ENCODE measurements at regions not wholly inside any gene's neighbourhood (a gene's known extent, or its start where the extent isn't known, plus 50 kb on each side); places are given as distances from the start of the nearest gene placed in this dataset.
A peak's percentile ranks its signal among the peaks of the same experiment; 100 is the strongest.

DNA sequence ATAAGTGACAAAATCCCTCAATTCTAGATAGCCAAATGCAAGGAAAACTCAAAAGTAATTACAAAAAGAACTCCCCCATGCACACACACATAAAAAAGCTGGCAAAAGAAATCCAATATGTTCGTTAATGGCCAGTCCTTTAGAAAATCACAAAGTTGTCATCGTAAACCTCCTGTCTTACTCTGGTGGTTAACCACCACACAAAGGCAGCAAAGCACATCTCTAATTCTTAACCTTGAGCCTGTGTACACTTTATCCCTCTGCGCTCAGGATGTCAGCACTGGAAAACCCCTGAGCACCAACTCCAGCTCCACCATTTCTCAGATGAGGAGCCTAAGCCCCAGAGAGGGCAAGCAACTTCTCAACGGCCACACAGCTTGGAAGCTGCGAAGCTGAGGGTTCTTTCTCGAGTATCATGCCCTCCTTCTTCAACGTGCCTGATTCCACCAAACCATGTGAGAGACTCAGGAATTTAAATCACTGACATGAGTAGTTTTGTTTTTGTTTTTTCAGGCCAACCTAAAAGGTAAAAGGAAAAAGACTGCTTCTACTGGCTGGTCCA, 72.5 kb downstream of the C16orf95 start:
- ATAC-seq (no peak), DNase-seq (no peak)
- TF ChIP-seq, protein P1, sequence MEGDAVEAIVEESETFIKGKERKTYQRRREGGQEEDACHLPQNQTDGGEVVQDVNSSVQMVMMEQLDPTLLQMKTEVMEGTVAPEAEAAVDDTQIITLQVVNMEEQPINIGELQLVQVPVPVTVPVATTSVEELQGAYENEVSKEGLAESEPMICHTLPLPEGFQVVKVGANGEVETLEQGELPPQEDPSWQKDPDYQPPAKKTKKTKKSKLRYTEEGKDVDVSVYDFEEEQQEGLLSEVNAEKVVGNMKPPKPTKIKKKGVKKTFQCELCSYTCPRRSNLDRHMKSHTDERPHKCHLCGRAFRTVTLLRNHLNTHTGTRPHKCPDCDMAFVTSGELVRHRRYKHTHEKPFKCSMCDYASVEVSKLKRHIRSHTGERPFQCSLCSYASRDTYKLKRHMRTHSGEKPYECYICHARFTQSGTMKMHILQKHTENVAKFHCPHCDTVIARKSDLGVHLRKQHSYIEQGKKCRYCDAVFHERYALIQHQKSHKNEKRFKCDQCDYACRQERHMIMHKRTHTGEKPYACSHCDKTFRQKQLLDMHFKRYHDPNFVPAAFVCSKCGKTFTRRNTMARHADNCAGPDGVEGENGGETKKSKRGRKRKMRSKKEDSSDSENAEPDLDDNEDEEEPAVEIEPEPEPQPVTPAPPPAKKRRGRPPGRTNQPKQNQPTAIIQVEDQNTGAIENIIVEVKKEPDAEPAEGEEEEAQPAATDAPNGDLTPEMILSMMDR (IDR thresholded peaks at IDR 0.05) = no peak
- no peak for TF ChIP-seq POLR2A (IDR thresholded peaks at IDR 0.05)
- Histone ChIP-seq H3K27me3 (peaks cover 0 to 4% (median 0%) of the 10 kb centered on the region in 9 donors), H3K4me1 (no peaks in the 10 kb centered on the region), H3K9me3 (no peaks in the 10 kb centered on the region), H3K36me3 (no peaks in the 10 kb centered on the region), H3K27ac (no peak overlapping the region), H3K4me3 (no peak overlapping the region)
- intact Hi-C loops (cut with DNase I) = no loop called here
- 75 to 82% (median 80%) methylated on average over 7 of the region's 7 CpGs for WGBS, 4 donors

DNA sequence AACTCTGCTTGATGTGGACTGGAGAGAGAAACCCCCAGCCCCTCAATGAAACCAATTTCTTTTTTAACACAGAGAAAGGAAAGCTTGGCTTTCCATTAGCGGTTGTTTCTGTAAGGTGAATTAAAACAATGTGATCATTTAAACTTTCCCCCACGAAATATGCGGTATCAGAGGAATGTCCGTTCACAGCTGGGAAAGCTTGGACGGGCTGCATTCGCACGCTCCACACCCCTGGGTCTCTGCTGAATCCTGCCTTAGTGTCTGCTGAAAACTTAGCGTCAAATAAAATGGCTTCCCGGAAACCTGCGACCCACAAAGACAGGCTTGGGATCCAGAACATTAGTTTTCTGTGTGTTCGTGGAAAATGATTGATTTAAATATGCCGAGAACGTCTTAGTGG, 71.7 kb downstream of the C16orf95 start:
- Histone ChIP-seq H3K36me3 (no peaks in the 10 kb centered on the region), H3K9me3 (no peaks in the 10 kb centered on the region), H3K4me1 (no peaks in the 10 kb centered on the region), H3K4me3 (peak overlapping the region in 2 of 12 donors; percentile 7 to 18), H3K27me3 (no peaks in the 10 kb centered on the region), H3K27ac (no peak overlapping the region)
- DNase-seq (no peak), ATAC-seq (no peak)
- intact Hi-C loops (cut with DNase I) = no loop called here
- 65 to 76% (median 68%) methylated on average over 13 of the region's 13 CpGs for WGBS, 4 donors
- TF ChIP-seq, protein P1 (IDR thresholded peaks at IDR 0.05) = no peak
- TF ChIP-seq POLR2A (IDR thresholded peaks at IDR 0.05) = no peak

DNA sequence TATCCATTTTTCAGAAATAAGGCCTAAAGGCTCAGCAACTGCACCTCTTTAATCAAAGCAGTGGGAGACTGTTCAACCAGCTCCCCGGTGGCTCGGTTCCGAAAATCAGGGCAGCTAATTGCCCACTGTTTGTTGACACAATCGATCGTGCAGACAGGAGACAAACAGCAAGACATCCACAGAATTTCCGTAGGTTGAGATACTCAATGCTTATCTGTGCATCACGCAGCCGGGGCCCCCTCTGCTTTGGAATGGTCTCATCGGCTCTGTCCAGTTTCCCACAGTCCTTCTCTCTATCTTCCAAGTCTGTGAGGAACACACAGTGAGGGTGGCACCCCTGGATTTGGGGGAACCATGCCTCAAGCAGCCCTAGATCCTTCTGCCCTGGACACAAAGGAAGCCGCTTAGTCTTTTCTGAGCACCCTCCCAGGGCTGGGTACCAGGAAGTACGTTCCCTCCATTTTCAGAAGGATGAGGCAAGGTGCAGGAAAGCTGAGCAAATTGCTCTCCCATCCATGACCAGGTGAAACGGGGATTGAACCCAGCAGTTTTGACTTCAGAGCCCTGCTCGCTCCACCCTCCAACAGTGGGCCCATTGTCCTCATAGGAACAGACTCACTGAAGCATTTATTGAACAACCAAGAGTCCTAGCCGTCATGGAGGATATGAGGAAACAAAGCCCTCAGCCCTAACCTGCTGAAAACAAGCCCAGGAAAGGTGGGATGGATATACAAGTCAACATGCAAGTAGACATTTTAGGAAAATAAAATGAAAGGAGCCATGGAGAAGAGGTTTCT, 70.7 kb downstream of the C16orf95 start:
- Histone ChIP-seq H3K27me3 (no peaks in the 10 kb centered on the region), H3K36me3 (no peaks in the 10 kb centered on the region), H3K4me1 (no peaks in the 10 kb centered on the region), H3K9me3 (no peaks in the 10 kb centered on the region), H3K27ac (no peak overlapping the region), H3K4me3 (no peak overlapping the region)
- ATAC-seq = no peak
- no peak for DNase-seq
- TF ChIP-seq POLR2A (IDR thresholded peaks at IDR 0.05) = no peak
- TF ChIP-seq, protein P1 (IDR thresholded peaks at IDR 0.05) = no peak
- WGBS, 4 donors = 76 to 81% (median 79%) methylated on average over 14 of the region's 14 CpGs
- intact Hi-C loops (cut with DNase I) = no loop called here

DNA sequence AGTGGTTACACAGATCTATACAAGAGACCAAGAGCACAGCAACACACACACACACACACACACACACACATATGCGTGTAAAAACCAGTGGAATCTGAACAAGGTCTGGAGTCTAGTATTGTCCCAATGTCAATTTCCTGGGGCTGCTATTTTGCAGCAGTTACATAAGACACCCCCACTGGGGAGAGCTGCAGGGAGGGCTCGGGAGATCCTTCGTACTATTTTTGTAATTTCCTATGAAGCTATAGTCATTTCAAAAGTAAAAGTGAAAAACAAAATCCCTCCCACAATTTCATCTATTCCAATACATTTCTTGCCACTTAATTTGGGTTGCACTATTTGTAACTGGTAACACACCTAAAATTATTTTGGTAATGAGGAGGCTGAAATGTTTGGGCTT, 68.5 kb downstream of the C16orf95 start:
- Histone ChIP-seq H3K4me3 (no peak overlapping the region), H3K36me3 (no peaks in the 10 kb centered on the region), H3K27me3 (no peaks in the 10 kb centered on the region), H3K9me3 (no peaks in the 10 kb centered on the region), H3K27ac (no peak overlapping the region), H3K4me1 (no peaks in the 10 kb centered on the region)
- ATAC-seq (no peak), DNase-seq (no peak)
- intact Hi-C loops (cut with DNase I) = no loop called here
- no peak for TF ChIP-seq POLR2A (IDR thresholded peaks at IDR 0.05)
- TF ChIP-seq, protein P1 (IDR thresholded peaks at IDR 0.05) = no peak
- 35 to 67% (median 51%) methylated on average over 3 of the region's 3 CpGs for WGBS, 4 donors

Measured in heart left ventricle (tissue), 16 donors.